ENCODE measurements at regions not wholly inside any gene's neighbourhood (a gene's known extent, or its start where the extent isn't known, plus 50 kb on each side); places are given as distances from the start of the nearest gene placed in this dataset.

DNA sequence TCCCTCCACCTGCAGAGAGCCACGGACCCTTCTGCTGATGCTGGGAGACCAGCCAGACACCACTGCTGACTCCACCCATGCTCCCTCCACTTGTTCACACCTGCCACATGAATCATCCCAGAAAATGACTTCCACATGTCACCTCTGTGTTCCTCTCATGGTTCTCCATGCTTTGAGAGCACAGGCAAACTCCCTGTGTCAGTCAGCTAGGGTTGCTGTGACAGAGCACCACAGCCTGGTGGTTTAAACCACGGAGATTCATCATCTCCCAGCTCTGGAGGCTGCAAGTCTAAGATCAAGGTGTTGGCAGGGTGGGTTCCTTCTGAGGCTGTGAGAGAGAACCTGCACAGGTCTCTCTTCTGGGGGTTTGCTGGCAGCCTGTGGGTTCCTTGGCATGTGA, 381.4 kb downstream of the GADD45G start:
- DNase-seq, result no peak

- DNase-seq, result no peak
Measured at GRCh38 chr9:89988458-89988857, 383.6 kb downstream of the GADD45G start.

DNA sequence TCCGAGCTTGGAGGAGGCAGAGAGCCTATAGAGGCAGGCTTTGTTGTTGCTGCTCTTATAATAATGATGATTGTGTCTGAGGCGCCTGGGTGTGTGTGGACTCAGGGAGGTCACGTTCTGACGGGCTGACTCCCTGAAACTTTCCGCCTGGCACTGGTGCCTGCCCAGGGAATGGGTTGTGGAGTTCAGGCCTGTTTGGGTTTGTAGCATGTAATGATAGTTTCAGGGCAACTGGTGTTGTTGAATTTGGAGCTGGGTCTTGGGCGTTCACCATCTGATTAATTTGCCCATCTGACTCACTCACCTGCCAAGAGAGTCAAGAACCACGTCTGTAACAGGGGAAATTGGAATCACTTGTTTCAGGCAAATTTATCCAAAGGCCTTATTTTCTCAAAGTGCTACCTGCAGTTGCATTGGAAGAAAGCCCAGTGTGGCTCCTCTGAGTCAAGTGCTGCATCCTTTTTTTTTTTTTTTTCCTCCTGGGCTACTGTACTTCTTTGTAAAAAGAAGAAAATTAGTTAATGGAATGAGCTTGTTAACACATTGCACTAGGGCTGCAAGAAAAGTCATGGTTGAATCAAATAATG, 386.5 kb downstream of the GADD45G start:
- DNase-seq, result no peak

DNA sequence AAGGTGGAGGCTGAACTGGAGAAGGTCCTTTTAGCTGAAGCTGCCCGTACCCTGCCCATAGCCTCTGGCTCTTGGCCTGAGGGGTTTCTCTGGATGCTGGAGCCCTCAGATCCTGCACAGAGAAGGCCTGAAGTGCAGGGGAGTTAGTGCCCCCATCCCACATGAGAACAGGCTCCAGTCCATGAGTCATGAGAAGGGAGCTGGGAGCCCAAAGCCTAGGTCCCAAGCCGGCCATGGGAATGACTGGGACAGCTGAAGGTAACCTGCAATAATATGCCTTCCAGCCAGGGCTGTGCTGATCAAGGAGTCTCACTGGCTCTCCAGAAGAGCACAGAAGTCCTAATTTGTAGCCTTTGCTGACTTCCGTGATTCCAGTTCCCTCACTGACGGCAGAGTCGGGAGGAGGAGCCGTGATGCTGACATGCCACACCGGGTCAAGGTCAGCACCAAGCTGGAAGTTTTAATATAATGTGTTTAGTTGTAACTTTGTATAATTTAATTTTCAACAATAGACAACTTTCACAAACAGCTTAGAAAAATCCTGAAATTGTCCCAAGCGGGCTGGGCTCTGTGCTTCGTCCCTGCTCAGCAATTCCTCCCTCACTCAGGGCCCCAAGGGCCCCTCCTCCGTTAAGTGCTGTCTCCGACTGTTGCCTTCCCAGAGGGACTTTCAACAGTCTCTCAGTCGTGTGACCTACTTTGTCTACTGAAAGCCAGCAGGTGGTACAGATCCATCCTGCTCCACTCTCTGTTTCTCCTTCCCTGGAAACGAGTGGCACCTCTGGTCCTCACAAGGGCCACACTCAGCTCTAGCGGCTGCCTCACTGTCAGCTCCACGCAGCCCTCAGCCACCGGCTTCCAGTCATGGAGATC, 387.8 kb downstream of the GADD45G start:
- no peak for DNase-seq

DNA sequence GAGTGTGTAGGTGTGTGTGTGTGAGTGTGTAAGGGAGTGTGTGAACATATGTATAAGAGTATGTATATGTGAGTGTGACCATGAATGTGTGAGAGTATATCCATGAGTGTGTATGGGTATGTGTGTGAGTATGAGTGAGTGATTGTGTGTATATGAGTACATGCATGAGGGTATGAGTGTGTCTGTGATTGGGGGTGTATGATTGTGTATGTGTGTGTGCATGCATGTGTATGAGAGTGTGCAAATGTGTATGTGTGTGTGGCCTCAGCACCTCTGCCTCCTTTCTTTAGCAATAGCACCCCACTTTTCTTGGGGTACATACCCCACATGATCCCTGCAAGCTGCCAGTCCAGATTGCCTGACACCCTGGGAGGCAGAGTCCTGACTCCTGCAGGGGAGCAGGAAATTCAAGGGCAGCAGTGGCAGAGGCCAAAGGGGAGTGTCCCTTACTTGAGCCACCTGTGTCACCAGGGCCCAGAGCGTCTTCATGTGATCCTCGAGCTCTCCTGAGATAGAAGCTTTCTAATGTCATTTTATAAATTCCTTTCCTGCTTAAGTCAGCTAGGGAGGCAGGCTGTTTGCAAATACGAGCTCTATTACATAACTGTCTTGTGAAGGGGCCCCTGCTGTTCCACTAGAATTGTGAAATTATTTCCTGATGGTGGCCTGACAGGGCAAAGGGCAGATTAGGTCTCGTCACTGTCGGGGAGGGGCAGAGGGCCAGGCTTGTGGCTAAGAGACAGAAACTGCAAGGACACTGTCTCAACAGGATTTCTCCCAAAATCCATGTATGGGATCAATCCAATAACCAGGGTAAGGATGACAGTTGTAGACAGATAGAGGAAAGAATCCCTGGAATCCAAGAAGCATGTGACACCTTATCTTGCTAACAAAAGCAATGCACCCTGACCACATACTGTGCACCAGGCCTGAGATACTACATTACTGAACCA, 389.1 kb downstream of the GADD45G start:
- DNase-seq, result no peak

DNA sequence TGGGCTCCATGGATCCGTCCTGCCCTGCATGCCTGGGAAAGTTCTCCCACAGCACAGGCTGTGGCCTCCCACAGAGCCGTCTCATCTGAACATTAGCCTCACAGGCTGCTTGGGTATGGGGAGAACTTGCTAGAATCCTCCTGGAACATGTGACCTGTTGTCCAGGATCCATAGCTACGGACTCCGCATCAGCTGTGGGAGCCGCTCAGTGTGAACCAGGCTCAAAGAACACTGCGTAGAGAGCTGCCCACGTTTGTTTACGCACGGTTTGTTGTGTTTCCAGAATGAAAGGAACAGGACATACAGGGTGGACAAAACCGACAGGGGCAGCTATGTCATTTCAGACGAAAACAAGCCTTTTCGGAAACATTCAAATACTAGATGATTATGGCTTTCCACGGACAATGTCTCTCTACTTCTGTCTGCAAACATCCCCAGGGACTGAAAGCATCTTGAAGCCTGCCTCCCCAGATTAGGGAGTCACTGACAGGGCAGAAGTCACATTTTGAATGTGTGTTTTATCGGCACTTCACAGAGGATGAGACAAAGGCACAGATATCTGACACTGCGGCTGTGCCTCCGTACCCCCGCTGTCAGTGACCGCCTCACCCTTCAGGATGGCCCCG, 390.3 kb downstream of the GADD45G start:
- DNase-seq, result no peak

- DNase-seq, result no peak
Measured at GRCh38 chr9:89996116-89996515, 391.3 kb downstream of the GADD45G start.

- no peak for DNase-seq
Measured at GRCh38 chr9:89996773-89997172, 392.0 kb downstream of the GADD45G start.

- DNase-seq, result no peak
Measured at GRCh38 chr9:89998633-89999032, 393.8 kb downstream of the GADD45G start.

- DNase-seq, result no peak
Measured at GRCh38 chr9:89999176-89999533, 394.3 kb downstream of the GADD45G start.

DNA sequence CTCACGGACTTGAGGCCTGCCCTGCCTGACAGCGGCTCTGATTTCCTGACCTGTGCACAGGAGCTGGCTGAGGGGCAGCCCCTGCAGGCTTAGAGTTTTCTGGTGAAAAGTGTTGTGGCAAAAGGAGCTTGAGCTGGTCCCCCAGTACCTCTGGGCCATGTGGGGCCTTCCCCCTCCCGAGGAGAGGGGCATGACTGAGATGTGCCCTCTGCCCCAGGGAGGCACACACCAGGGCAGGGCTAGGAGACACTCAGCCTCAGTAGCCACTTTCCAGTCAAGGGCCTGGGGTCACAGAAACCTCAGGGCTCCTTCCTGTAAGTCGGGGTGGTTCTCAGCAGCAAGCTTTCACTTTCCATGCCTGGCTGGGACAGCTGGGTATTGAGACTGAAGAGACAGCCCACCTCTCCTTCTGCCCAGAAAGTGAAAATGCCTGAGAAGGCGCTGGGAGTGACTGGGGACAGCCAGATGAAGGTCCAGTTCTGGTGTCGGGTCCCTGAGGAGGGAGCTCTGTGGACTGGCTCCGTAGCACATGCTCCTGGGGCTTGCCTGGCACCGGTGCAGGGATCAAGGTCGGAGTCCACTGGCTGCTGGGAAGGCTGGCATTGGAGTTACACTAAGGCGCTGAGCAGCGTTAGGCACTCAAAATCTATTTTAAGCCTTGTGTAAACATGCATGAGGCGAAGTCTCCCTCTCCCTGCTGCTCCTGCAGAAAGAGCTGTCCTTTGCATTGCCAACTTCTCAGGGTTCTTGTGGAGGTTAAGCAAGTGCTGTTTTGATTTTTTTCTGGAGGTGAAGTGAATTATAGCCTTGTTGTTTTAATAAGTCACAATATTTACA, 394.9 kb downstream of the GADD45G start:
- peak; percentile 65 for DNase-seq

DNA sequence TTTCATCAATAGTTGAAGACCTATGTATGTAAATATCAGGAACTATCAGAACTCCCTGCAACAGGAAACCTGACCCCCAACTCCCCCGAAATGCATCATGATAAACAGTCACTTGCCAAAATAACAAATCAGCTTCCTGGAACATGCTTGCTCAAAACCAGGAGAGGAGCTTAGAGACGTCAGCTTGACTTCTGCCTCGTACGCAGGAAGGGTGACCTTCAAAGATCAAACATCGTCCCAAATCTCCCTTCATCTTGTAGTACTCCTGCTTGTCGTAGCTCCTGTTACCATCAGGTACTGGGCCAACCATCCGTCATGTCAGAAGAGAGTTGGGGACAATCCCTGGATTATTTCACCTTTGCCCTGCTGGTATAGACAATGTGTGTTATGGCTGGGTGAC, 396.1 kb downstream of the GADD45G start:
- no peak for DNase-seq

DNA sequence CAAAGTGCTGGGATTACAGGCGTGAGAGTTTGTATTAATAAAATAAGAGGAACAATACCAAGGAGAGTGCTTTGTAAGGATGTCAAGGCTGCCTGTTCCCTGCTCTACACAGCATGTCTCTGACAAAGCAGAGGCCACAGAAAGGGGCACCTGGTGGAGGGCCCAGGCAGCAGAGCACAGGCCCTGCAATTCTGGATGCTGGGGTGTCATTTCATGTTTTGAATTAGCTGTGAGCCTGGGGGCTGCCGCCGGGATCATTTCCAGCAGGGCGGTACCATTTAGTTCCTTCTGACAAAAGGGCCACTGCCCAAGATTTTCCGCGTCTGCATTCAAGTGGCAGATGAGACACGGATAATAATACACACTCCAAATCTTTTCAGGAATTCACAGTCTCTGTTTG, 396.9 kb downstream of the GADD45G start:
- DNase-seq, result no peak

- no peak for DNase-seq
Measured at GRCh38 chr9:90002397-90003271, 397.8 kb downstream of the GADD45G start.

GRCh38 chr9:90005388-90005787, 400.6 kb downstream of the GADD45G start:
- no peak for DNase-seq

DNA sequence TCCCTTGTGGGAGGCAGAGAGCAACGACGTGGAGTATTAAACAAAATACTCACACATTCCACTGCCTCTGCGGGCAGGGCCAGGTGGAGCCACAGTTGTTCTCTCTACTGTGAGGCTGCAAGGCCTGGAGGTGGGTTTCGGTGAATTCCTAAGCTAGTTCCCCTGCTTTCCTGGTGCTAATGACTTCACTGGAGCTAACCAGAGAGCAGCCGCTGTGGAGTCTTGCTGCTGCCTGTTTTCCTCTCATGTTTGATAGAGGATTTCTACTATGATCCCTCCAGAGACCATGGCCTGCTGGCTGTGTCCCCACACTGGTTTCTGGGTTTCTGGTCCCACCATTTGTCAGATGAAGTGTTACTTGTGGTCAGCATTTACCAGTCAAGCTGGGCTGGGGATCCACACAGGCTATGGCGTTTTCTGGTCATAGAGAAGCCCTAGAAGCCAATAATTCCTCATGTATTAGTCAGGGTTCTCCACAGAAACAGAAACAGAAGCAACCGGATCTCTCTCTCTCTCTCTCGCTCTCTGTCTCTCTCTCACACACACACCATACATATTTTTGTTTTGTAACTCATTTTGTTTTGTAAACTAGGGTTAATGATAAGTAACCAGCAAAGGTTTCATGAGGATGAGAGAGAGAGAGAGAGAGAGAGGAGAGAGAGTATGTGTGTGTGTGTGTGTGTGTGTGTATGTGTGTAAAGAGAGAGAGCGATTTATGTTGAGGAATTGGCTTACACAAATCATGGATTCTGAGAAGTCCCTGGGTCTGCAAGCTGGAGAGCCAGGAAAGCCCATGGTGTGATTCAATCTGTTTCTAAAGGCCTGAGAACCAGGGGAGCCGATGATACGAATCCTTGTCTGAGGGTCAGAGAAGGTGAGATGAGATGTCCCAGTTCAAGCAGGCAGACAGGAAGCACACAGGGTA, 403.0 kb downstream of the GADD45G start:
- DNase-seq, result no peak

- DNase-seq, result no peak
Measured at GRCh38 chr9:90009447-90009846, 404.6 kb downstream of the GADD45G start.

DNA sequence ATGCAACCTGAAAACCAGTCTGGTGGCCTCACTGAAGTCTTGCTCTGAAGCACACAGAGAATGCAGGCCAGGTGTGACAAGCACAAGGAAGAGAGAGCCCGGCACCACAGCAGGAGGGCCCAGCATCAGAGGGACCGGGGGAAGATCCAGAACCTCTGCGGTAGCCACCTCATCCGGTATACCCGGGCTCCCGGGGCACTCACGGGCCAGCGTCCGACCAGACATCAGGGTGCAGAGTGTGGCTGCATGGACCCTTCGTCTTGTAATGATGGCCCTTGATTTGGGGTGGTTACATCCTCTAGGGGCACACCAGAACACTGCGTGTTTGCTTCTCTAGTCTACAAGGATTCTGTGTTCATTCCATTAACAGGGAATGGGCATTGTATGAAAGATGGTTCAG, 406.0 kb downstream of the GADD45G start:
- no peak for DNase-seq

DNA sequence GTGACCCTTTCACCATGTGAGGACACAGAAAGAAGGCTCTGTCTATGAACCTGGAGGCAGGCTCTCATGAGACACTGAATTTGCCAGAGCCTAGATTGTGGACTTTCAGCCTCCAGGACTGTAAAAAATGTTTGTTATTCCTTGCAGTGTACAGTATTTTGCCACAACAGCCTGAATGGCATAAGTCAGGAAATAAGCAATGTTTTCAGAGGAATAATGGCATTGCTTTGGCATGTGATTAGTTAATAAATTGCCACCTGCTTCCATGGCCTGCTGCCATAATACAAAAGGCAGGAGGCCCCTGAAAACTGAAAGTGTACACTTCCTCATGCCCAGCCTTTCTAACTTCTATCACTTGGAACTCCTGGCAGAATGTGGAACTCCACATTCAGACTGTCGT, 408.1 kb downstream of the GADD45G start:
- DNase-seq, result no peak

- no peak for DNase-seq
Measured at GRCh38 chr9:90013778-90014177, 409.0 kb downstream of the GADD45G start.
